ENCODE measurements at regions not wholly inside any gene's neighbourhood (a gene's known extent, or its start where the extent isn't known, plus 50 kb on each side); places are given as distances from the start of the nearest gene placed in this dataset.

DNA sequence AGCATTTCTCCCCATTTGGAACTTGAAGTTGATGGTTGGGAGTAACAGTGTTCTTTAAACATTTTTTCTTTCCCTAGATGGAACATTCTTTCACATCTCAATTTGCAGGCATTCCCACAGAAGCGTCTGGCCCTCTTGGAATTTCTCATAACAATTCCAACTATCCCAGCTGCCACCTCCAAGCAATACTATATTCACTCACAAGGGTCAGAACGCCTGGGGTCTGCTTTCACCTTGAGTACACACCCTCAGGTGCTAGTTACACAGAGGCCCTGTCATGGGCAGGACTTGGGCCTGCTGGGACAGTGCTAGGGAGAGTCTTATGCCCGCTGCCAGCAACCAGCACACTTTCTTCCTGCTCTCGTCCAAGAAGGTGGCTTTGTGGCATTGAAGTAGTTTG is 136.5 kb downstream of the JCAD start:
- no peak for TF ChIP-seq CHAMP1 (IDR thresholded peaks at IDR 0.05)
- TF ChIP-seq, protein P1, sequence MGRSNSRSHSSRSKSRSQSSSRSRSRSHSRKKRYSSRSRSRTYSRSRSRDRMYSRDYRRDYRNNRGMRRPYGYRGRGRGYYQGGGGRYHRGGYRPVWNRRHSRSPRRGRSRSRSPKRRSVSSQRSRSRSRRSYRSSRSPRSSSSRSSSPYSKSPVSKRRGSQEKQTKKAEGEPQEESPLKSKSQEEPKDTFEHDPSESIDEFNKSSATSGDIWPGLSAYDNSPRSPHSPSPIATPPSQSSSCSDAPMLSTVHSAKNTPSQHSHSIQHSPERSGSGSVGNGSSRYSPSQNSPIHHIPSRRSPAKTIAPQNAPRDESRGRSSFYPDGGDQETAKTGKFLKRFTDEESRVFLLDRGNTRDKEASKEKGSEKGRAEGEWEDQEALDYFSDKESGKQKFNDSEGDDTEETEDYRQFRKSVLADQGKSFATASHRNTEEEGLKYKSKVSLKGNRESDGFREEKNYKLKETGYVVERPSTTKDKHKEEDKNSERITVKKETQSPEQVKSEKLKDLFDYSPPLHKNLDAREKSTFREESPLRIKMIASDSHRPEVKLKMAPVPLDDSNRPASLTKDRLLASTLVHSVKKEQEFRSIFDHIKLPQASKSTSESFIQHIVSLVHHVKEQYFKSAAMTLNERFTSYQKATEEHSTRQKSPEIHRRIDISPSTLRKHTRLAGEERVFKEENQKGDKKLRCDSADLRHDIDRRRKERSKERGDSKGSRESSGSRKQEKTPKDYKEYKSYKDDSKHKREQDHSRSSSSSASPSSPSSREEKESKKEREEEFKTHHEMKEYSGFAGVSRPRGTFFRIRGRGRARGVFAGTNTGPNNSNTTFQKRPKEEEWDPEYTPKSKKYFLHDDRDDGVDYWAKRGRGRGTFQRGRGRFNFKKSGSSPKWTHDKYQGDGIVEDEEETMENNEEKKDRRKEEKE (IDR thresholded peaks at IDR 0.05; ENCODE audit: borderline replicate concordance in 1 of 2, control insufficient read depth in 1 of 2, low read depth in 2 of 2, low read length in 1 of 2): no peak
- no peak for TF ChIP-seq ZNF444 (CRISPR knock-in tag; IDR thresholded peaks at IDR 0.05)
- no peak for TF ChIP-seq SLC30A9 (CRISPR knock-in tag; IDR thresholded peaks at IDR 0.05)
- no peak for TF ChIP-seq SMARCE1 (IDR thresholded peaks at IDR 0.05)
- TF ChIP-seq RAD21 (CRISPR knock-in tag; conservative IDR thresholded peaks at IDR 0.05 in 1 of 2, IDR thresholded peaks at IDR 0.05 in 1 of 2): no peak
- TF ChIP-seq ZNF384 (IDR thresholded peaks at IDR 0.05; ENCODE audit: low read depth, low read length): no peak
- TF ChIP-seq ETS2 (tag; IDR thresholded peaks at IDR 0.05; ENCODE audit: borderline replicate concordance, poor library complexity, severe bottlenecking): no peak
- no peak for TF ChIP-seq NR3C1 (CRISPR knock-in tag; IDR thresholded peaks at IDR 0.05)
- TF ChIP-seq TRIM24 (IDR thresholded peaks at IDR 0.05): no peak

All from K562 (cell line).